ENCODE measurements at regions not wholly inside any gene's neighbourhood (a gene's known extent, or its start where the extent isn't known, plus 50 kb on each side); places are given as distances from the start of the nearest gene placed in this dataset.
"Not testable (repeated sequence)": the region's sequence is repeated elsewhere in the genome, so short reads cannot be mapped to it uniquely, and the experiment has no call there.

GRCh38 chr2:144120487-144120886 is 399.4 kb downstream of the ZEB2 start:
- no peaks in the 10 kb centered on the region for H3K27me3 Mint-ChIP-seq (ENCODE audit: unreplicated experiment)
- H3K4me1 Mint-ChIP-seq (ENCODE audit: unreplicated experiment): peaks cover 3% of the 10 kb centered on the region
- no peak for DNase-seq (ENCODE audit: low spot score)
- no peaks in the 10 kb centered on the region for H3K36me3 Mint-ChIP-seq (ENCODE audit: low read depth, unreplicated experiment)
- H3K27ac Mint-ChIP-seq (ENCODE audit: unreplicated experiment): no peak overlapping the region
- no peak overlapping the region for H3K4me3 Mint-ChIP-seq (ENCODE audit: unreplicated experiment)
- H3K9me3 Mint-ChIP-seq (ENCODE audit: unreplicated experiment): no peaks in the 10 kb centered on the region
- no peak for TF ChIP-seq CTCF (IDR thresholded peaks at IDR 0.05; ENCODE audit: unreplicated experiment)

DNA sequence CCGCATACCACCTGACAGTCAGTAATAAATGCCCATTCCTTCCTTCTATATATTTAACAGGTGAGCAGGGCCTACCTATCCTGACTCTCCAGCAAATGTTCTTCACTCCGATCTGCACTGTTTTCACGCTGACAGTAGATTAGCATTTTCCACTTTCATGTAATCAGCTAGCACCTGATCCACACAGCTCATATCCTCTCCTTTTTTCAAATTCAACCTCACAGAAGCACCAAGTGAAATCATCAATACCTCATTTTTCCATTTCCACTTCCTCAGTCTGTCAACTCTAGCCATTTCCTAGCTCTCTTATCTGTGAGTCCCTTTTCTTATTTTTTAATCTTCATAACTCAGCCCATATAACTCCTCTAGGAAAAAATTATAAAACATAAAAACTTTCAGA is 402.8 kb downstream of the ZEB2 start:
- no peak for DNase-seq (ENCODE audit: low spot score)
- no peak overlapping the region for H3K27ac Mint-ChIP-seq (ENCODE audit: unreplicated experiment)
- H3K9me3 Mint-ChIP-seq (ENCODE audit: unreplicated experiment): no peaks in the 10 kb centered on the region
- no peaks in the 10 kb centered on the region for H3K27me3 Mint-ChIP-seq (ENCODE audit: unreplicated experiment)
- H3K36me3 Mint-ChIP-seq (ENCODE audit: low read depth, unreplicated experiment): no peaks in the 10 kb centered on the region
- H3K4me3 Mint-ChIP-seq (ENCODE audit: unreplicated experiment): no peak overlapping the region
- TF ChIP-seq CTCF (IDR thresholded peaks at IDR 0.05; ENCODE audit: unreplicated experiment): no peak
- peaks cover 3% of the 10 kb centered on the region for H3K4me1 Mint-ChIP-seq (ENCODE audit: unreplicated experiment)

- Mint-ChIP-seq H3K4me3 (ENCODE audit: unreplicated experiment) (no peak overlapping the region), H3K9me3 (ENCODE audit: unreplicated experiment) (no peaks in the 10 kb centered on the region), H3K27ac (ENCODE audit: unreplicated experiment) (no peak overlapping the region), H3K36me3 (ENCODE audit: low read depth, unreplicated experiment) (no peaks in the 10 kb centered on the region), H3K4me1 (ENCODE audit: unreplicated experiment) (peaks cover 3% of the 10 kb centered on the region), H3K27me3 (ENCODE audit: unreplicated experiment) (no peaks in the 10 kb centered on the region)
- TF ChIP-seq CTCF (IDR thresholded peaks at IDR 0.05; ENCODE audit: unreplicated experiment): no peak
- DNase-seq (ENCODE audit: low spot score): no peak
Measured at GRCh38 chr2:144115739-144116291, 404.1 kb downstream of the ZEB2 start.

DNA sequence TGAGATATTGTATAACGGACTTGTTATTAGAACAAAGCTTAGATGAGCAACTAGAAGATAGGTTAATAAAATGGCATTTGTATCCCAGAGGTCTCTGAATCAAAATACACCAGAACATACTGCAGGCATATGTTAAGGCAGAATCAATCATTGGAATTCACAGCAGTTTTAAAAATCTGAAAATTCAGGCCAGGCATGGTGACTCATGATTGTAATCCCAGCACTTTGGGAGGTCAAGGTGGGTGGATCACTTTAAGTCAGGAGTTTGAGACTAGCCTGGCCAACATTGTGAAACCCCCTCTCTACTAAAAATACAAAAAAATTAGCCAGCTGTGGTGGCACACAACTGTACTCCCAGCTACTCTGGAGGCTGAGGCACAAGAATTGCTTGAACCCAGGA is 405.2 kb downstream of the ZEB2 start:
- Mint-ChIP-seq H3K27me3 (ENCODE audit: unreplicated experiment) (no peaks in the 10 kb centered on the region), H3K4me3 (ENCODE audit: unreplicated experiment) (no peak overlapping the region), H3K4me1 (ENCODE audit: unreplicated experiment) (peaks cover 3% of the 10 kb centered on the region), H3K36me3 (ENCODE audit: low read depth, unreplicated experiment) (no peaks in the 10 kb centered on the region), H3K27ac (ENCODE audit: unreplicated experiment) (no peak overlapping the region), H3K9me3 (ENCODE audit: unreplicated experiment) (no peaks in the 10 kb centered on the region)
- no peak for TF ChIP-seq CTCF (IDR thresholded peaks at IDR 0.05; ENCODE audit: unreplicated experiment)
- DNase-seq (ENCODE audit: low spot score): no peak

GRCh38 chr2:144111437-144111836 is 408.5 kb downstream of the ZEB2 start:
- no peak for TF ChIP-seq CTCF (IDR thresholded peaks at IDR 0.05; ENCODE audit: unreplicated experiment)
- peaks cover 4% of the 10 kb centered on the region for H3K36me3 Mint-ChIP-seq (ENCODE audit: low read depth, unreplicated experiment)
- no peak overlapping the region for H3K4me3 Mint-ChIP-seq (ENCODE audit: unreplicated experiment)
- H3K9me3 Mint-ChIP-seq (ENCODE audit: unreplicated experiment): peaks cover 7% of the 10 kb centered on the region
- peaks cover 4% of the 10 kb centered on the region for H3K27me3 Mint-ChIP-seq (ENCODE audit: unreplicated experiment)
- no peaks in the 10 kb centered on the region for H3K4me1 Mint-ChIP-seq (ENCODE audit: unreplicated experiment)
- no peak for DNase-seq (ENCODE audit: low spot score)
- H3K27ac Mint-ChIP-seq (ENCODE audit: unreplicated experiment): no peak overlapping the region

DNA sequence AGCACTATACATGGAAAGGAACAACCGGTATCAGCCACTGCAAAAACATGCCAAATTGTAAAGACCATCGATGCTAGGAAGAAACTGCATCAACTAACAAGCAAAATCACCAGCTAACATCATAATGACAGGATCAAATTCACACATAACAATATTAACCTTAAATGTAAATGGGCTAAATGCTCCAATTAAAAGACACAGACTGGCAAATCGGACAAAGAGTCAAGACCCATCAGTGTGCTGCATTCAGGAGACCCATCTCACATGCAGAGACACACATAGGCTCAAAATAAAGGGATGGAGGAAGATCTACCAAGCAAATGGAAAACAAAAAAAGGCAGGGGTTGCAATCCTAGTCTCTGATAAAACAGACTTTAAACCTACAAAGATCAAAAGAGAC is 413.8 kb downstream of the ZEB2 start:
- not testable (repeated sequence) for H3K4me3 Mint-ChIP-seq (ENCODE audit: unreplicated experiment); H3K27me3 Mint-ChIP-seq (ENCODE audit: unreplicated experiment); H3K36me3 Mint-ChIP-seq (ENCODE audit: low read depth, unreplicated experiment); DNase-seq (ENCODE audit: low spot score); H3K27ac Mint-ChIP-seq (ENCODE audit: unreplicated experiment); H3K4me1 Mint-ChIP-seq (ENCODE audit: unreplicated experiment)
- H3K9me3 Mint-ChIP-seq (ENCODE audit: unreplicated experiment): peaks cover 19% of the 10 kb centered on the region
